HepG2 (cell line): ENCODE measurements at regions not wholly inside any gene's neighbourhood (a gene's known extent, or its start where the extent isn't known, plus 50 kb on each side); places are given as distances from the start of the nearest gene placed in this dataset.

ENCODE experiments used
- BCL3 ChIP-seq: sonication (generic); formaldehyde crosslinking; IDR thresholded peaks from 2 replicates; pipeline ENCODE4 v1.5.1; 2020; ENCODE audit warnings: mild to moderate bottlenecking, missing genetic modification reagents, moderate library complexity
- CEBPB ChIP-seq: IDR thresholded peaks from 2 replicates; pipeline ENCODE4 v1.6.1; 2011; ENCODE audit warnings: low read depth, low read length, improper control_type of control experiment, borderline replicate concordance
- CHD4 ChIP-seq: fragments of 200-600 bp; sonication (generic); IDR thresholded peaks from 2 replicates; pipeline ENCODE4 v1.7.0; 2017; ENCODE audit warnings: mild to moderate bottlenecking, low read length, borderline replicate concordance
- HMGA1 ChIP-seq: sonication (generic); formaldehyde crosslinking; conservative IDR thresholded peaks from 2 replicates; pipeline ENCODE4 v1.4.0; 2020; ENCODE audit warnings: missing genetic modification reagents
- MYNN ChIP-seq: sonication (generic); formaldehyde crosslinking; IDR thresholded peaks from 2 replicates; pipeline ENCODE4 v1.4.0; 2020; ENCODE audit warnings: mild to moderate bottlenecking, low read depth, missing genetic modification reagents
- ZFP1 ChIP-seq: IDR thresholded peaks from 2 replicates; pipeline ENCODE4 v1.6.1; 2016
- TF ChIP-seq, protein P1 (sequence below): sonication (generic); formaldehyde crosslinking; IDR thresholded peaks from 2 replicates; pipeline ENCODE4 v1.4.0; 2020; ENCODE audit warnings: low read depth, mild to moderate bottlenecking, missing genetic modification reagents
- TF ChIP-seq, protein P2 (sequence below): sonication (generic); formaldehyde crosslinking; IDR thresholded peaks from 2 replicates; pipeline ENCODE4 v1.5.0; 2020; ENCODE audit warnings: mild to moderate bottlenecking, missing genetic modification reagents, moderate library complexity
- TF ChIP-seq, protein P3 (sequence below), 2 experiments: IDR thresholded peaks; 2 replicates each; pipeline ENCODE4 v1.6.1; 2011 to 2012; ENCODE audit warnings: low read length in 2 of 2, borderline replicate concordance in 1 of 2, low read depth in 1 of 2, mild to moderate bottlenecking in 1 of 2, moderate library complexity in 1 of 2

DNA sequence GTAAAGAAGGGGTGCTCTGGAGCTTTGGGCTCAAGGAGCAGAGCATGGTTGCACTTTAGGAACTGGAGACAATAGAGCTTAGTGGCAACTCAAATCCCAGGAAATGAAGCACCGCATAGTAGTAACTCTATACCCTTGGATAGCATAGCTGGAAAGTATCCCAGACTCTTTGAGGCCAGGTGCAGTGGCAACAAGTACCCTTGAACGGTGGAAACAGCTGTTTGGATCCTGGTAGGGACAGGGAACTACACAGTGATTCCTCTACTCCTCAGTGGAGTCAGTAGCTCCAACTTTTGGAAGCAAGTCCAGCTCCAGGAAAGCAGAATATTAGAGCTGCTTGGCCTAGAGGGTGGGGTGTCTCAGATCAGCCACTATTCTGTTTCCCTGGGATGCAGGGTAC lies 129.0 kb upstream of the WSCD2 start:
- no peak for TF ChIP-seq BCL3 (CRISPR knock-in tag)
- no peak for TF ChIP-seq CHD4
- no peak for TF ChIP-seq CEBPB
- no peak for TF ChIP-seq HMGA1
- TF ChIP-seq, protein P1, sequence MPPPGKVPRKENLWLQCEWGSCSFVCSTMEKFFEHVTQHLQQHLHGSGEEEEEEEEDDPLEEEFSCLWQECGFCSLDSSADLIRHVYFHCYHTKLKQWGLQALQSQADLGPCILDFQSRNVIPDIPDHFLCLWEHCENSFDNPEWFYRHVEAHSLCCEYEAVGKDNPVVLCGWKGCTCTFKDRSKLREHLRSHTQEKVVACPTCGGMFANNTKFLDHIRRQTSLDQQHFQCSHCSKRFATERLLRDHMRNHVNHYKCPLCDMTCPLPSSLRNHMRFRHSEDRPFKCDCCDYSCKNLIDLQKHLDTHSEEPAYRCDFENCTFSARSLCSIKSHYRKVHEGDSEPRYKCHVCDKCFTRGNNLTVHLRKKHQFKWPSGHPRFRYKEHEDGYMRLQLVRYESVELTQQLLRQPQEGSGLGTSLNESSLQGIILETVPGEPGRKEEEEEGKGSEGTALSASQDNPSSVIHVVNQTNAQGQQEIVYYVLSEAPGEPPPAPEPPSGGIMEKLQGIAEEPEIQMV = no peak
- TF ChIP-seq MYNN = no peak
- TF ChIP-seq, protein P2, sequence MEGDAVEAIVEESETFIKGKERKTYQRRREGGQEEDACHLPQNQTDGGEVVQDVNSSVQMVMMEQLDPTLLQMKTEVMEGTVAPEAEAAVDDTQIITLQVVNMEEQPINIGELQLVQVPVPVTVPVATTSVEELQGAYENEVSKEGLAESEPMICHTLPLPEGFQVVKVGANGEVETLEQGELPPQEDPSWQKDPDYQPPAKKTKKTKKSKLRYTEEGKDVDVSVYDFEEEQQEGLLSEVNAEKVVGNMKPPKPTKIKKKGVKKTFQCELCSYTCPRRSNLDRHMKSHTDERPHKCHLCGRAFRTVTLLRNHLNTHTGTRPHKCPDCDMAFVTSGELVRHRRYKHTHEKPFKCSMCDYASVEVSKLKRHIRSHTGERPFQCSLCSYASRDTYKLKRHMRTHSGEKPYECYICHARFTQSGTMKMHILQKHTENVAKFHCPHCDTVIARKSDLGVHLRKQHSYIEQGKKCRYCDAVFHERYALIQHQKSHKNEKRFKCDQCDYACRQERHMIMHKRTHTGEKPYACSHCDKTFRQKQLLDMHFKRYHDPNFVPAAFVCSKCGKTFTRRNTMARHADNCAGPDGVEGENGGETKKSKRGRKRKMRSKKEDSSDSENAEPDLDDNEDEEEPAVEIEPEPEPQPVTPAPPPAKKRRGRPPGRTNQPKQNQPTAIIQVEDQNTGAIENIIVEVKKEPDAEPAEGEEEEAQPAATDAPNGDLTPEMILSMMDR = no peak
- TF ChIP-seq, protein P3, sequence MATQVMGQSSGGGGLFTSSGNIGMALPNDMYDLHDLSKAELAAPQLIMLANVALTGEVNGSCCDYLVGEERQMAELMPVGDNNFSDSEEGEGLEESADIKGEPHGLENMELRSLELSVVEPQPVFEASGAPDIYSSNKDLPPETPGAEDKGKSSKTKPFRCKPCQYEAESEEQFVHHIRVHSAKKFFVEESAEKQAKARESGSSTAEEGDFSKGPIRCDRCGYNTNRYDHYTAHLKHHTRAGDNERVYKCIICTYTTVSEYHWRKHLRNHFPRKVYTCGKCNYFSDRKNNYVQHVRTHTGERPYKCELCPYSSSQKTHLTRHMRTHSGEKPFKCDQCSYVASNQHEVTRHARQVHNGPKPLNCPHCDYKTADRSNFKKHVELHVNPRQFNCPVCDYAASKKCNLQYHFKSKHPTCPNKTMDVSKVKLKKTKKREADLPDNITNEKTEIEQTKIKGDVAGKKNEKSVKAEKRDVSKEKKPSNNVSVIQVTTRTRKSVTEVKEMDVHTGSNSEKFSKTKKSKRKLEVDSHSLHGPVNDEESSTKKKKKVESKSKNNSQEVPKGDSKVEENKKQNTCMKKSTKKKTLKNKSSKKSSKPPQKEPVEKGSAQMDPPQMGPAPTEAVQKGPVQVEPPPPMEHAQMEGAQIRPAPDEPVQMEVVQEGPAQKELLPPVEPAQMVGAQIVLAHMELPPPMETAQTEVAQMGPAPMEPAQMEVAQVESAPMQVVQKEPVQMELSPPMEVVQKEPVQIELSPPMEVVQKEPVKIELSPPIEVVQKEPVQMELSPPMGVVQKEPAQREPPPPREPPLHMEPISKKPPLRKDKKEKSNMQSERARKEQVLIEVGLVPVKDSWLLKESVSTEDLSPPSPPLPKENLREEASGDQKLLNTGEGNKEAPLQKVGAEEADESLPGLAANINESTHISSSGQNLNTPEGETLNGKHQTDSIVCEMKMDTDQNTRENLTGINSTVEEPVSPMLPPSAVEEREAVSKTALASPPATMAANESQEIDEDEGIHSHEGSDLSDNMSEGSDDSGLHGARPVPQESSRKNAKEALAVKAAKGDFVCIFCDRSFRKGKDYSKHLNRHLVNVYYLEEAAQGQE (IDR thresholded peaks at IDR 0.05; ENCODE audit: borderline replicate concordance in 1 of 2, low read depth in 1 of 2, low read length in 2 of 2) = no peak
- TF ChIP-seq ZFP1 (CRISPR knock-in tag) = no peak
